Endothelial cell of umbilical vein (primary cell): ENCODE measurements at regions not wholly inside any gene's neighbourhood (a gene's known extent, or its start where the extent isn't known, plus 50 kb on each side); places are given as distances from the start of the nearest gene placed in this dataset.

Source experiments
- BruUV-seq: library from RNA; stranded (reverse); fragments of 400-500 nt; replicated peaks from 2 replicates; lab custom pipeline; 2021; lab: Mats Ljungman, UMichigan
- CTCF ChIA-PET: fragments of 300-600, 350-600 bp; sonication (Branson Sonifier 250); formaldehyde crosslinking; loops from one replicate; lab custom pipeline; 2021; ENCODE audit warnings: antibody characterized with exemption, inconsistent platforms; lab: Charles Lee
- POLR2A ChIA-PET: fragments of 300-600, 350-600 bp; sonication (Branson Sonifier 250); formaldehyde crosslinking; loops from one replicate; lab custom pipeline; 2021; ENCODE audit warnings: antibody characterized with exemption, inconsistent platforms; lab: Charles Lee
- DNase-seq: peaks from one replicate; pipeline ENCODE4 v3.0.0-alpha.2; 2011; ENCODE audit warnings: low read depth, low spot score
- FAIRE-seq: peaks from 2 replicates; lab custom pipeline; 2011; peaks lifted over from hg19 to GRCh38; lab: Jason Lieb, UNC
- H2AFZ ChIP-seq: 2 replicates; pipeline ENCODE4 v1.6.0; 2012; ENCODE audit warnings: low read depth, low read length, control low read depth, inconsistent platforms
- H3K27ac ChIP-seq: 2 replicates; pipeline ENCODE4 v1.5.1; 2011; ENCODE audit warnings: low read depth, mild to moderate bottlenecking, control low read depth, low read length, moderate library complexity; ENCODE audit not compliant: insufficient read depth
- H3K27me3 ChIP-seq, 2 experiments: 2 replicates each; pipeline versions ENCODE4 v1.6.0 to v1.6.1; 2011; ENCODE audit warnings: low read length in 2 of 2, mixed read lengths in 1 of 2; ENCODE audit not compliant: control insufficient read depth in 2 of 2, insufficient read depth in 2 of 2
- H3K36me3 ChIP-seq, 2 experiments: 2 replicates in 1 of 2; 3 replicates in 1 of 2; pipeline ENCODE4 v1.5.1; 2011; ENCODE audit warnings: low read length in 2 of 2, mild to moderate bottlenecking in 1 of 2, moderate library complexity in 1 of 2; ENCODE audit not compliant: control insufficient read depth in 2 of 2, insufficient read depth in 2 of 2; ENCODE audit errors: extremely low read depth in 1 of 2
- H3K4me1 ChIP-seq: 3 replicates; pipeline ENCODE4 v1.5.1; 2011; ENCODE audit warnings: mild to moderate bottlenecking, low read length; ENCODE audit not compliant: control insufficient read depth, insufficient read depth; ENCODE audit errors: extremely low read depth
- H3K4me2 ChIP-seq: 2 replicates; pipeline ENCODE4 v1.6.1; 2011; ENCODE audit warnings: low read length, control low read depth, mixed read lengths; ENCODE audit not compliant: insufficient read depth
- H3K4me3 ChIP-seq, 3 experiments: fragments of 200-600 bp in 1 of 3; sonication (generic), shearing (Covaris generic) in 1 of 3; replicated peaks in 1 of 3; 2 replicates each; pipeline ENCODE4 v1.5.1; 2011 to 2016; ENCODE audit warnings: control low read depth in 3 of 3, low read length in 3 of 3, mild to moderate bottlenecking in 2 of 3, inconsistent platforms in 1 of 3, low read depth in 1 of 3, moderate library complexity in 1 of 3; ENCODE audit not compliant: insufficient read depth in 1 of 3
- H3K79me2 ChIP-seq: 2 replicates; pipeline ENCODE4 v1.6.0; 2012; ENCODE audit warnings: low read length, inconsistent platforms; ENCODE audit not compliant: control insufficient read depth, insufficient read depth
- H3K9ac ChIP-seq: replicated peaks from 2 replicates; pipeline ENCODE3; 2011; ENCODE audit warnings: low read length, control low read depth; ENCODE audit not compliant: insufficient read depth; ENCODE audit errors: extremely low read depth
- H3K9me1 ChIP-seq: replicated peaks from 3 replicates; pipeline ENCODE4 v1.6.0; 2011; ENCODE audit warnings: mild to moderate bottlenecking, low read length; ENCODE audit not compliant: control insufficient read depth, insufficient read depth; ENCODE audit errors: extremely low read depth
- H3K9me3 ChIP-seq: replicated peaks from 2 replicates; pipeline ENCODE4 v1.5.1; 2012; ENCODE audit warnings: low read length, inconsistent platforms; ENCODE audit not compliant: control insufficient read depth, insufficient read depth
- H4K20me1 ChIP-seq: replicated peaks from 2 replicates; pipeline ENCODE3; 2011; ENCODE audit warnings: mild to moderate bottlenecking, low read length; ENCODE audit not compliant: control insufficient read depth, insufficient read depth; ENCODE audit errors: extremely low read depth
- CTCF ChIP-seq, 2 donors: IDR thresholded peaks; 1 replicate in 1 of 2; 2 replicates in 1 of 2; pipeline ENCODE4 v1.5.1; 2011; ENCODE audit warnings: low read length in 2 of 2, mild to moderate bottlenecking in 2 of 2, moderate library complexity in 2 of 2, control low read depth in 1 of 2, inconsistent platforms in 1 of 2, low read depth in 1 of 2; ENCODE audit not compliant: insufficient read depth in 1 of 2; ENCODE audit errors: extremely low read depth in 1 of 2
- EZH2 ChIP-seq: IDR thresholded peaks from 2 replicates; pipeline ENCODE4 v1.6.1; 2012; ENCODE audit warnings: borderline replicate concordance, low read depth, mild to moderate bottlenecking, moderate library complexity, low read length, inconsistent platforms; ENCODE audit not compliant: severe bottlenecking
- FOS ChIP-seq: IDR thresholded peaks from 2 replicates; pipeline ENCODE4 v1.6.1; 2011; ENCODE audit warnings: mild to moderate bottlenecking, low read length, moderate library complexity, borderline replicate concordance; ENCODE audit not compliant: insufficient read depth
- GATA2 ChIP-seq: IDR thresholded peaks from 2 replicates; pipeline ENCODE4 v1.7.0; 2011; ENCODE audit warnings: low read depth, mild to moderate bottlenecking, moderate library complexity, mixed read lengths, low read length; ENCODE audit not compliant: insufficient read length, insufficient read depth
- JUN ChIP-seq: IDR thresholded peaks from 2 replicates; pipeline ENCODE4 v1.6.1; 2011; ENCODE audit warnings: borderline replicate concordance, low read depth; ENCODE audit not compliant: insufficient read length, insufficient read depth
- MAX ChIP-seq: IDR thresholded peaks from 2 replicates; pipeline ENCODE4 v1.6.1; 2011; ENCODE audit not compliant: insufficient read depth, insufficient read length
- MYC ChIP-seq: IDR thresholded peaks from one replicate; pipeline ENCODE4 v1.6.1; 2011; ENCODE audit warnings: mild to moderate bottlenecking, low read depth, low read length
- POLR2A ChIP-seq: IDR thresholded peaks from 2 replicates; pipeline ENCODE4 v1.6.1; 2012; ENCODE audit warnings: low read depth, mild to moderate bottlenecking, control low read depth, low read length
- POLR2AphosphoS5 ChIP-seq: IDR thresholded peaks from 2 replicates; pipeline ENCODE4 v1.6.1; 2012; ENCODE audit warnings: low read depth, mild to moderate bottlenecking, control low read depth, low read length, moderate library complexity; ENCODE audit not compliant: insufficient read depth
- dilution Hi-C: fragments of 300-500 bp; cut with MboI; formaldehyde crosslinking; loops from one replicate; pipeline ENCODE4 v1.15.0; 2019; ENCODE audit warnings: low sequenced_read_pairs; ENCODE audit not compliant: extremely low pct_ligation_motif_present
- intact Hi-C: fragments of 100-400 bp; cut with micrococcal nuclease; formaldehyde crosslinking; loops from one replicate; pipeline ENCODE4 v1.10.0; 2022

GRCh38 chr4:129598582-129598981, 502.6 kb downstream of the C4orf33 start:
- H3K9me3 ChIP-seq, result no peaks in the 10 kb centered on the region
- dilution Hi-C loops, result no loop called here

DNA sequence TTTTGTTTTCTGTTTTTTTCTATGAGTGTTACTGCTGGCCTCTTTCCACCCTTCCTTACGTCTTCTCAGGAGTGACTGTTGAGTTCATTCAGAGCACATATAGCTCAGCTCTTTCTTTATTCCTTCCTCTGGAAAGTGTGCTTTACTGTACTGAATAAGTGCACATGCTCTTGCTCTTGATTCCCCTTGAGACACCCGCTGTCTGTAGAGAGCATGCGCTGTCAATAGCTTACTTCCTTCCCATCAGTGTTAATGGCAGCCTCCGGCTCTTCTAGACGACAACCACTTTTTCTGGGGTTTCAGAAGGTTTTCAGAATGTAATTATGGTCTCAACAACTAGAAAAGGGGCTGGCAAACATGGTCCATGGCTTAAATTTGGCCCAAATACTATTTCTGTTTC, 504.9 kb downstream of the C4orf33 start:
- Histone ChIP-seq H3K27me3 (no peaks in the 10 kb centered on the region), H4K20me1 (no peaks in the 10 kb centered on the region), H3K4me3 (no peak overlapping the region), H2AFZ (no peak overlapping the region), H3K4me1 (no peaks in the 10 kb centered on the region), H3K9ac (no peak overlapping the region), H3K4me2 (no peak overlapping the region), H3K36me3 (no peaks in the 10 kb centered on the region), H3K9me1 (no peaks in the 10 kb centered on the region), H3K9me3 (no peaks in the 10 kb centered on the region), H3K79me2 (no peaks in the 10 kb centered on the region), H3K27ac (no peak overlapping the region)
- dilution Hi-C loops (no loop called here), intact Hi-C loops (no loop called here)
- POLR2A ChIA-PET, result no interaction called here
- DNase-seq (no peak), FAIRE-seq (no peak)
- no TSS peak for BruUV-seq
- no peak for TF ChIP-seq POLR2AphosphoS5
- TF ChIP-seq JUN, result no peak
- TF ChIP-seq EZH2, result no peak
- no peak for TF ChIP-seq CTCF (IDR thresholded peaks at IDR 0.05; ENCODE audit: extremely low read depth in 1 of 2, insufficient read depth in 1 of 2, low read depth in 1 of 2, low read length in 2 of 2)
- TF ChIP-seq MYC, result no peak
- no peak for TF ChIP-seq MAX
- TF ChIP-seq POLR2A, result no peak
- TF ChIP-seq FOS, result no peak
- no peak for TF ChIP-seq GATA2
- CTCF ChIA-PET, result interaction anchor here (1.9 kb wide), 1 partner anchor 74 kb away, joined by 4 read pairs; no protein-coding TSS in a partner anchor

More at GRCh38 chr4:129598582-129598981, 502.6 kb downstream of the C4orf33 start:
- intact Hi-C loops, result no loop called here
- Histone ChIP-seq H2AFZ (no peak overlapping the region), H3K9me1 (no peaks in the 10 kb centered on the region), H3K79me2 (no peaks in the 10 kb centered on the region), H3K4me3 (no peak overlapping the region), H3K27me3 (no peaks in the 10 kb centered on the region), H3K27ac (no peak overlapping the region), H3K4me2 (no peak overlapping the region), H4K20me1 (no peaks in the 10 kb centered on the region), H3K4me1 (no peaks in the 10 kb centered on the region), H3K36me3 (no peaks in the 10 kb centered on the region), H3K9ac (no peak overlapping the region)
- POLR2A ChIA-PET, result no interaction called here
- FAIRE-seq (no peak), DNase-seq (no peak)
- no peak for TF ChIP-seq MYC
- no TSS peak for BruUV-seq
- CTCF ChIA-PET, result no interaction called here
